Activated CD8-positive, alpha-beta T cell treated with anti-CD3 and anti-CD28 coated beads for 36 hours (primary cell): ENCODE measurements at regions not wholly inside any gene's neighbourhood (a gene's known extent, or its start where the extent isn't known, plus 50 kb on each side); places are given as distances from the start of the nearest gene placed in this dataset.
"Not testable (repeated sequence)": the region's sequence is repeated elsewhere in the genome, so short reads cannot be mapped to it uniquely, and the experiment has no call there.

Source experiments
- ATAC-seq: fragments of 200-7000 bp; cut with Tn5 transposase; one replicate; pipeline ENCODE4 v1.10.0; 2021; ENCODE audit warnings: mild to moderate bottlenecking, moderate library complexity
- CTCF ChIA-PET: fragments of 350-600 bp; sonication (Branson Sonifier 250); formaldehyde crosslinking; loops from one replicate; lab custom pipeline; 2021; ENCODE audit warnings: antibody characterized with exemption; lab: Charles Lee
- POLR2A ChIA-PET: fragments of 350-600 bp; sonication (Branson Sonifier 250); formaldehyde crosslinking; loops from one replicate; lab custom pipeline; 2021; ENCODE audit warnings: antibody characterized with exemption; lab: Charles Lee
- DNase-seq: peaks from one replicate; pipeline ENCODE4 v3.0.0-alpha.2; 2020
- H3K27ac Mint-ChIP-seq: one replicate; pipeline ENCODE4 v1.8.0; 2021; ENCODE audit warnings: mild to moderate bottlenecking, mixed read lengths
- H3K27me3 Mint-ChIP-seq: one replicate; pipeline ENCODE4 v1.8.0; 2021; ENCODE audit warnings: mixed read lengths
- H3K36me3 Mint-ChIP-seq: one replicate; pipeline ENCODE4 v1.8.0; 2021; ENCODE audit warnings: low read depth, mixed read lengths
- H3K4me1 Mint-ChIP-seq: one replicate; pipeline ENCODE4 v1.8.0; 2021; ENCODE audit warnings: low read depth, mixed read lengths
- H3K4me3 Mint-ChIP-seq: one replicate; pipeline ENCODE4 v1.8.0; 2021; ENCODE audit warnings: mild to moderate bottlenecking, moderate library complexity, mixed read lengths
- H3K9me3 Mint-ChIP-seq: one replicate; pipeline ENCODE4 v1.8.0; 2021; ENCODE audit warnings: mixed read lengths
- intact Hi-C: fragments of 100-400 bp; cut with micrococcal nuclease; formaldehyde crosslinking; loops from one replicate; pipeline ENCODE4 v1.10.0; 2022
- TF ChIP-seq, protein P1 (sequence below): fragments of 200-600 bp; IDR thresholded peaks from one replicate; pipeline ENCODE4 v1.8.0; 2022; ENCODE audit warnings: antibody characterized with exemption, mild to moderate bottlenecking

DNA sequence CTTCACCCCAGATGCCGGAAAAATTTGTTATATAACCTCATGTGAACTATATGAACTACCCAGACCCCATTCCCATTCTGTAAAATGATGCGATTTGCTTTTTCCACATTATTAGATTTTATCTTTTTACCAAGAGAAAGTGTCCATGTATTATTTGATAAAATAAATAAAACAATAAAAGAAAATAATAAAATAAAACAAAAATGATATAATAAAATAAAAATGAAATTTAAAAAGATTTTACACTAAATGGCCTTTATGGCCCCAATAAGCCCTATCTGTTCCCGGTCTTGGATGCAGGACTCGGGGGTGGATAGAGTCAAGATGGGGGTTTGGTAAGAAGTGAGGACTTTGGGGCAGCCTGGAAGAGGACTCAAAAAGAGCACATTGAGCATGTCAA is 357.2 kb downstream of the MATN1 start:
- Mint-ChIP-seq H3K4me1 (no peaks in the 10 kb centered on the region), H3K27me3 (peaks cover 8% of the 10 kb centered on the region), H3K36me3 (no peaks in the 10 kb centered on the region), H3K27ac (no peak overlapping the region), H3K4me3 (no peak overlapping the region), H3K9me3 (no peaks in the 10 kb centered on the region)
- intact Hi-C loops = no loop called here
- DNase-seq (no peak), ATAC-seq (no peak)
- TF ChIP-seq, protein P1, sequence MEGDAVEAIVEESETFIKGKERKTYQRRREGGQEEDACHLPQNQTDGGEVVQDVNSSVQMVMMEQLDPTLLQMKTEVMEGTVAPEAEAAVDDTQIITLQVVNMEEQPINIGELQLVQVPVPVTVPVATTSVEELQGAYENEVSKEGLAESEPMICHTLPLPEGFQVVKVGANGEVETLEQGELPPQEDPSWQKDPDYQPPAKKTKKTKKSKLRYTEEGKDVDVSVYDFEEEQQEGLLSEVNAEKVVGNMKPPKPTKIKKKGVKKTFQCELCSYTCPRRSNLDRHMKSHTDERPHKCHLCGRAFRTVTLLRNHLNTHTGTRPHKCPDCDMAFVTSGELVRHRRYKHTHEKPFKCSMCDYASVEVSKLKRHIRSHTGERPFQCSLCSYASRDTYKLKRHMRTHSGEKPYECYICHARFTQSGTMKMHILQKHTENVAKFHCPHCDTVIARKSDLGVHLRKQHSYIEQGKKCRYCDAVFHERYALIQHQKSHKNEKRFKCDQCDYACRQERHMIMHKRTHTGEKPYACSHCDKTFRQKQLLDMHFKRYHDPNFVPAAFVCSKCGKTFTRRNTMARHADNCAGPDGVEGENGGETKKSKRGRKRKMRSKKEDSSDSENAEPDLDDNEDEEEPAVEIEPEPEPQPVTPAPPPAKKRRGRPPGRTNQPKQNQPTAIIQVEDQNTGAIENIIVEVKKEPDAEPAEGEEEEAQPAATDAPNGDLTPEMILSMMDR = no peak
- POLR2A ChIA-PET = no interaction called here
- CTCF ChIA-PET = interaction anchor here (2.1 kb wide), 1 partner anchor 14 kb away, joined by 7 read pairs; no protein-coding TSS in a partner anchor

DNA sequence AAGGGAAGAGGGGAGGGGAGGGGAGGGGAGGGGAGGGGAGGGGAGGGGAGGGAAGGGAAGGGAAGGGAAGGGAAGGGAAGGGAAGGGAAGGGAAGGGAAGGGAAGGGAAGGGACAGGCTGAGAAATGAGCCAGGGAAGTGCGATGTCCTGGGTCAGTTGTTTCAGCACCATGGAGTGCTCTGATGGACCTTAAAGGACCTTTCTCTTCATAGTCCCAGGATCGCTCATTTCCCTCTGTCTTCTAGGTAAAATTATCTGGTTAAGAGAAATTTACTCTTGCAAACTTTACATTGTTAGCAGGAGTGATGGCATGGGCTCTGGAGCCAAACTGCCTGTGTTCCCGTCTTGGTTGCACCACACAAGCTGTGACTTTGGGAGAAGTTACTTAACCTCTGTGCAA is 357.8 kb downstream of the MATN1 start:
- H3K27ac Mint-ChIP-seq = no peak overlapping the region
- TF ChIP-seq, protein P1 = no peak
- H3K27me3 Mint-ChIP-seq = peaks cover 8% of the 10 kb centered on the region
- POLR2A ChIA-PET = no interaction called here
- CTCF ChIA-PET = interaction anchor here (2.1 kb wide), 1 partner anchor 15 kb away, joined by 7 read pairs; no protein-coding TSS in a partner anchor
- intact Hi-C loops = no loop called here
- no peaks in the 10 kb centered on the region for H3K4me1 Mint-ChIP-seq
- ATAC-seq (no peak), DNase-seq (no peak)
- no peaks in the 10 kb centered on the region for H3K9me3 Mint-ChIP-seq
- no peak overlapping the region for H3K4me3 Mint-ChIP-seq
- no peaks in the 10 kb centered on the region for H3K36me3 Mint-ChIP-seq

DNA sequence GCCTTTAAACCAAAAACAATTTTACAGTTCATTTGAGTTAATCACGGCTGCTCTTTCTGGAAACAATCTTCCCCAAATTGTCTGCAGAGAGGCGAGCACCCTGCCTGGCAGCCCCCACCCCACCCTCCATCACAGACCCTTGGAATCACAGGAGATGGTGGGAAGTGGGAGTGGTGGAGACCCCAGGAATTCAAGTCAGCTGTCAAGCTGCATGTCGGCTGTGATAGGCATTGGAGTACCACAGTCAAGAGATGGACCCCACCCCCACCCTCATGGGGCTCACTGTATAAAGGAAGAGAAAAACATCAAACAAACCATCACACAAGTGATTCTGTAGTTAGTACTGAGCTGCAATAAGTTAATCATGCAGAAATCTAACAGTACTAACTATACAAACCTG is 360.4 kb downstream of the MATN1 start:
- Mint-ChIP-seq H3K4me1 (no peaks in the 10 kb centered on the region), H3K27ac (no peak overlapping the region), H3K27me3 (peaks cover 14% of the 10 kb centered on the region), H3K4me3 (no peak overlapping the region), H3K36me3 (no peaks in the 10 kb centered on the region), H3K9me3 (no peaks in the 10 kb centered on the region)
- DNase-seq (no peak), ATAC-seq (no peak)
- CTCF ChIA-PET = interaction anchor here (2.4 kb wide), 1 partner anchor 17 kb away, joined by 9 read pairs; no protein-coding TSS in a partner anchor
- intact Hi-C loops = no loop called here
- TF ChIP-seq, protein P1 = no peak
- POLR2A ChIA-PET = no interaction called here

DNA sequence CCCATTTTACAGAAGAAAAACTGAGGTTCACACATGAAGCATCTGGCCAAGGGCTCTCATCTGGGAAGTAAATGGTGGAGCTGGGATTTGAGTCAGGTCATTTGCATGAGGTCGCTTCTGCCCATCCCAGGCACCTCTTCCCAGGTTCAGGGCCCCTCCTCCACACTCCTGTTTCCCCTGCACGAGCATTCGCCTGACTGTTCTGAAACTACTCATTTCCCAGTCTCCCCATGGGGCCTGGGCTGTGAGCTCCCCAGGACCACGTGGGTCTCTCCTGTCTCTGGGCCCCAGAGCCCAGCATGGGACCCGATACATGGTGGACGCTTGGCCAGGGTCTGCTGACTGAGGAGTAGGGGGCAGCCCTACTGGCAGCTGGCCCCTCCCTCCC is 360.8 kb downstream of the MATN1 start:
- TF ChIP-seq, protein P1 = no peak
- ChIA-PET POLR2A (no interaction called here), CTCF (interaction anchor here (2.4 kb wide), 1 partner anchor 18 kb away, joined by 9 read pairs; no protein-coding TSS in a partner anchor)
- Mint-ChIP-seq H3K27me3 (peaks cover 13% of the 10 kb centered on the region), H3K9me3 (no peaks in the 10 kb centered on the region), H3K27ac (no peak overlapping the region), H3K4me3 (no peak overlapping the region), H3K36me3 (no peaks in the 10 kb centered on the region), H3K4me1 (no peaks in the 10 kb centered on the region)
- ATAC-seq (no peak), DNase-seq (no peak)
- intact Hi-C loops = no loop called here

DNA sequence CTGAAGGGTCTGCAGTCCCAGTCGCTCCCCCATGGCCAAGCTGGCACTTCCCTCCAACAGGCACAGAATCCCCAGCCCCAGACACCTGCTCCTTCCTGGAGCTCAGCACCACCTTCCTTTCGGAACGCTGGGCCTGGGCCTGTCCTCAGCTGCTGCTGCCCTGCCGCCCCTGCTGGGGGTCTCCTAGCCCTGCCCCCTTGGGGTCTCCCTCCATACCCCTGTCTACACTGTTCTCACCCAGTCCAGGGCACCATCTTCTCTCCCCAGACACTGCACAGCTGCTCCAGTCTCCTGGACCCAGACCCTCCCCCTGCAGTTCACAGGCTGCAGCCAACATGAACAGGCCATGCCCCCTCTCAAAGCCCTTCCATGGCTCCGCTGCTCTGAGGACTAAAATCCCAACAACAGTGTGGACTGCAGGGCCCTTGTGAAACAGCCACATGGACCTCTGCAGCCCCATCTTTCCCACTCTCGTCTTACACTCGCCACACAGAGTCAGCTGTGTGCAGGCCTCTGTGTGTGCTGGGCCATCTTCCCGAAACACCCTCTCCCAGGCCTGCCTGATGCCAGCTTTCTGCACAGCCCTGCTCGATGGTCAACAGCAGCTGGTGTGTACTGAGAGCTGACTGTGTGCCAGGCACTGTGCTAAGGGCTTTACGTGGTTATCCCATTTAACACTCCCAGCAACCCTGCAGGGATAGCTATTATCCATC is 361.3 kb downstream of the MATN1 start:
- H3K4me3 Mint-ChIP-seq, POLR2A ChIA-PET, H3K9me3 Mint-ChIP-seq, H3K36me3 Mint-ChIP-seq, DNase-seq, H3K27ac Mint-ChIP-seq, ATAC-seq, intact Hi-C loops, CTCF ChIA-PET, H3K4me1 Mint-ChIP-seq: not testable (repeated sequence)
- peaks cover 13% of the 10 kb centered on the region for H3K27me3 Mint-ChIP-seq
